MCF 10A (cell line): ENCODE measurements at regions not wholly inside any gene's neighbourhood (a gene's known extent, or its start where the extent isn't known, plus 50 kb on each side); places are given as distances from the start of the nearest gene placed in this dataset.

Experiments
- BruUV-seq: library from RNA; stranded (reverse); fragments of 400-500 nt; replicated peaks from 2 replicates; lab custom pipeline; 2021; lab: Mats Ljungman, UMichigan
- CTCF ChIA-PET: fragments of 300-600 bp; sonication (Branson Sonifier 250); formaldehyde crosslinking; extraction: SDS; loops from one replicate; lab custom pipeline; 2021; ENCODE audit warnings: antibody characterized with exemption, inconsistent platforms; lab: Yijun Ruan, JAX
- POLR2A ChIA-PET: fragments of 300-600, 350-650 bp; sonication (Branson Sonifier 250); formaldehyde crosslinking; extraction: SDS; loops from one replicate; lab custom pipeline; 2020; ENCODE audit warnings: antibody characterized with exemption, inconsistent platforms; lab: Yijun Ruan, JAX
- DNase-seq: peaks from one replicate; pipeline ENCODE4 v3.0.0-alpha.2; 2018; ENCODE audit not compliant: unreplicated experiment
- H3K27ac Mint-ChIP-seq: one replicate; pipeline ENCODE4 v1.8.0; 2022; ENCODE audit warnings: mild to moderate bottlenecking, low read depth, mixed read lengths; ENCODE audit not compliant: unreplicated experiment
- H3K27me3 Mint-ChIP-seq: one replicate; pipeline ENCODE4 v1.8.0; 2022; ENCODE audit warnings: mixed read lengths; ENCODE audit not compliant: insufficient read depth, unreplicated experiment
- H3K36me3 Mint-ChIP-seq: one replicate; pipeline ENCODE4 v1.8.0; 2022; ENCODE audit warnings: mild to moderate bottlenecking, moderate library complexity, mixed read lengths; ENCODE audit not compliant: insufficient read depth, unreplicated experiment
- H3K4me1 Mint-ChIP-seq: one replicate; pipeline ENCODE4 v1.8.0; 2022; ENCODE audit warnings: mixed read lengths; ENCODE audit not compliant: insufficient read depth, unreplicated experiment
- H3K4me3 Mint-ChIP-seq: one replicate; pipeline ENCODE4 v1.8.0; 2022; ENCODE audit warnings: mild to moderate bottlenecking, moderate library complexity, mixed read lengths; ENCODE audit not compliant: unreplicated experiment
- H3K9me3 Mint-ChIP-seq: one replicate; pipeline ENCODE4 v1.8.0; 2022; ENCODE audit warnings: mixed read lengths; ENCODE audit not compliant: unreplicated experiment
- CTCF ChIP-seq: fragments of 200-600 bp; IDR thresholded peaks from one replicate; pipeline ENCODE4 v1.8.0; 2022; ENCODE audit warnings: antibody characterized with exemption, mild to moderate bottlenecking; ENCODE audit not compliant: unreplicated experiment
- intact Hi-C: fragments of 100-400 bp; cut with micrococcal nuclease; formaldehyde crosslinking; loops from 2 replicates; pipeline ENCODE4 v1.14.1; 2022

- H3K9me3 Mint-ChIP-seq = peaks cover 15% of the 10 kb centered on the region
- intact Hi-C loops = no loop called here
- DNase-seq = peak; percentile 88
- H3K4me1 Mint-ChIP-seq = peaks cover 6% of the 10 kb centered on the region
- no peak overlapping the region for H3K4me3 Mint-ChIP-seq
- no peaks in the 10 kb centered on the region for H3K27me3 Mint-ChIP-seq
- CTCF ChIA-PET = no interaction called here
- no peak overlapping the region for H3K27ac Mint-ChIP-seq
- BruUV-seq = no TSS peak
- H3K36me3 Mint-ChIP-seq = no peaks in the 10 kb centered on the region
- TF ChIP-seq CTCF = no peak
- POLR2A ChIA-PET = interaction anchor here (0.6 to 0.9 kb wide), 2 partner anchors 275 to 452 kb away, joined by 3 to 4 read pairs; no protein-coding TSS in a partner anchor
These were observed 366.2 kb upstream of the ID2 start for GRCh38 chr2:8315531-8316165.

GRCh38 chr2:8316356-8316755, 365.5 kb upstream of the ID2 start:
- no peak for DNase-seq
- TF ChIP-seq CTCF = no peak
- no TSS peak for BruUV-seq
- Mint-ChIP-seq H3K4me3 (no peak overlapping the region), H3K4me1 (peaks cover 6% of the 10 kb centered on the region), H3K27me3 (no peaks in the 10 kb centered on the region), H3K36me3 (no peaks in the 10 kb centered on the region), H3K9me3 (peaks cover 22% of the 10 kb centered on the region), H3K27ac (no peak overlapping the region)
- intact Hi-C loops = no loop called here
- ChIA-PET POLR2A (no interaction called here), CTCF (no interaction called here)

- H3K27me3 Mint-ChIP-seq = no peaks in the 10 kb centered on the region
These were observed 364.4 kb upstream of the ID2 start for GRCh38 chr2:8317418-8317817.

GRCh38 chr2:8319219-8319618, 362.6 kb upstream of the ID2 start:
- POLR2A ChIA-PET = interaction anchor here (0.7 to 1.0 kb wide), 3 partner anchors 11 to 506 kb away, joined by 3 to 6 read pairs (median 4); partner anchors contain the start of gene ID2
- Mint-ChIP-seq H3K27ac (no peak overlapping the region), H3K9me3 (peaks cover 22% of the 10 kb centered on the region), H3K4me1 (peaks cover 6% of the 10 kb centered on the region), H3K4me3 (no peak overlapping the region), H3K27me3 (no peaks in the 10 kb centered on the region), H3K36me3 (no peaks in the 10 kb centered on the region)
- peak; percentile 80 for DNase-seq
- no peak for TF ChIP-seq CTCF
- CTCF ChIA-PET = interaction anchor here (0.6 to 0.7 kb wide), 4 partner anchors 14 to 1218 kb away, joined by 3 to 4 read pairs (median 3); no protein-coding TSS in a partner anchor
- no TSS peak for BruUV-seq
- intact Hi-C loops = no loop called here

More at GRCh38 chr2:8317418-8317817, 364.4 kb upstream of the ID2 start:
- ChIA-PET POLR2A (no interaction called here), CTCF (interaction anchor here (0.9 kb wide), 1 partner anchor 81 kb away, joined by 3 read pairs; no protein-coding TSS in a partner anchor)
- Mint-ChIP-seq H3K4me3 (no peak overlapping the region), H3K4me1 (peaks cover 6% of the 10 kb centered on the region), H3K9me3 (peaks cover 22% of the 10 kb centered on the region), H3K36me3 (no peaks in the 10 kb centered on the region), H3K27ac (no peak overlapping the region)
- BruUV-seq = no TSS peak
- TF ChIP-seq CTCF = no peak
- intact Hi-C loops = no loop called here
- DNase-seq = no peak
